HG03159 (cell line): ENCODE measurements at regions not wholly inside any gene's neighbourhood (a gene's known extent, or its start where the extent isn't known, plus 50 kb on each side); places are given as distances from the start of the nearest gene placed in this dataset.
A peak's percentile ranks its signal among the peaks of the same experiment; 100 is the strongest.
"Not testable (repeated sequence)": the region's sequence is repeated elsewhere in the genome, so short reads cannot be mapped to it uniquely, and the experiment has no call there.

Source experiments
- ATAC-seq: cut with Tn5 transposase; IDR thresholded peaks from one replicate; pipeline ENCODE4 v1.9.1; 2021; ENCODE audit warnings: mild to moderate bottlenecking, moderate library complexity; ENCODE audit not compliant: unreplicated experiment

- ATAC-seq, result not testable (repeated sequence)
These were observed 232.8 kb downstream of the SHCBP1 start for GRCh38 chr16:46388354-46388753.

- ATAC-seq, result not testable (repeated sequence)
These were observed 233.5 kb downstream of the SHCBP1 start for GRCh38 chr16:46387720-46388119.

- ATAC-seq, result peak; percentile 13
These were observed 234.2 kb downstream of the SHCBP1 start for GRCh38 chr16:46386805-46387620.

DNA sequence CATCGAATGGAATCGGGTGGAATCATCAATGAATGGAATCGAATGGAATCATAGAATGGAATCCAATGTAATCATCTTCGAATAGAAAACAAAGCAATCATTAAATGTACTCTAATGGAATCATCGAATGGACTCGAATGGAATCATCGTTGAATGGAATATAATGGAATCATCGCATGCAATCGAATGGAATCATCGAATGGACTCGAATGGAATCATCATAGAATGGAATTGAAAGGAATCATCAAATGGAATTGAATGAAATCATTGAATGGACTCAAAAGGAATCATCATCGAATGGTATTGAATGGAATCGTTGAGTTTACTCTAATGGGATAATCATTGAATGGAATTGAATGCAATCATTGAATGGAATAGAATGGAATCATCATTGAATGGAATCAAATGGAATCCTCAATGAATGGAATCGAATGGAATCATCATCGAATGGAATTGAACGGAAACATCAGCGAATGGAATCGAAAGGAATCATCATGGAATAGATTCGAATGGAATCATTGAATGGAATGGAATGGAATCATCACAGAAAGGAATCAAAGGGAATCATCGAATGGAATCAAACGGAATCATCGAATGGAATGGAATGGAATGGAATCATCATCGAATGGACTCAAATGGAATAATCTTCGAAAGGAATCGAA, 234.9 kb downstream of the SHCBP1 start:
- ATAC-seq, result not testable (repeated sequence)

GRCh38 chr16:46384285-46385061, 236.7 kb downstream of the SHCBP1 start:
- ATAC-seq, result not testable (repeated sequence)

GRCh38 chr16:46383581-46383980, 237.6 kb downstream of the SHCBP1 start:
- not testable (repeated sequence) for ATAC-seq

DNA sequence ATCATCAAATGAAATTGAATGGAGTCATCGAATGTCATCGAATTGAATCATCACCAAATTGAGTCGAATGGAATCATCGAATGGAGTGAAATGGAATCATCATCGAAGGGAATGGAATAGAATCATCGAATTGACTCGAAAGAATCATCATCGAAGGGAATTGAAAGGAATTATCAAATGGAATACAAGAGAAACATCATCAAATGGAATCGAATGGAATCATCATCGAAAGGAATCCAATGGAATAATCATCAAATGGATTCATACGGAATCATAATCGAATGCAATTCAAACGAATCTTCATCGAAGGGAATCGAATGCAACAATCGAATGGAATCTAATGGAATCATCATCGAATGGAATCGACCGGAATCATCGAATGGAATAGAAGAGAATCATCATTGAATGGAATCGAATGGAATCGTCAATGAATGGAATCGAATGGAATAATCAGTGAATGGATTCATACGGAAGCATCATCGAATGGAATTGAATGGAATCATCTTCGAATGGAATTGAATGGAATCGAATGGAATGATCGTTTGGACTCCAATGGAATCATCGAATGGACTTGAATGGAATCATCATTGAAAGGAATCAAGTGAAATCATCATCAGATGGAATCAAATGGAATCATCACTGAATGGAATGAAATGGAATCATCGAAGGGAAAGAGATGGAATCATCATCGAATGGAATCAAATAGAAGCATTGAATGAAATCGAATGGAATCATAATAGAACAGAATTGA, 238.2 kb downstream of the SHCBP1 start:
- not testable (repeated sequence) for ATAC-seq

DNA sequence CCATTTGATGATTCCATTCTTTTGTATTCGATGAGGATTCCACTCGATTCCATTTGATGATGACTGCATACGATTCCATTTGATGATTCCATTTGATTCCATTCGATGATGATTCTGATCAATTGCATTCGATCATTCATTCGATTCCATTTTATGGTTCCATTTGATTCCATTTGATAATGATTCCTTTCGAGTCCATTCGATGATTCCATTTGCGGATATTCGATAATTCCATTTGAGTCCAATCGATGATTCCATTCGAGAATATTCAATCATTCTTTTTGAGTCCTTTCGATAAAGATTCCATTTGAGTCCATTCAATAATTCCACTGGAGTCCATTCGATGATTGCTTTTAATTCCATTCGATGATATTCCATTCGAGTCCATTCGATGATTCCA, 239.1 kb downstream of the SHCBP1 start:
- ATAC-seq, result not testable (repeated sequence)

- ATAC-seq, result not testable (repeated sequence)
These were observed 239.8 kb downstream of the SHCBP1 start for GRCh38 chr16:46381344-46381743.
